ENCODE measurements at regions not wholly inside any gene's neighbourhood (a gene's known extent, or its start where the extent isn't known, plus 50 kb on each side); places are given as distances from the start of the nearest gene placed in this dataset.

DNA sequence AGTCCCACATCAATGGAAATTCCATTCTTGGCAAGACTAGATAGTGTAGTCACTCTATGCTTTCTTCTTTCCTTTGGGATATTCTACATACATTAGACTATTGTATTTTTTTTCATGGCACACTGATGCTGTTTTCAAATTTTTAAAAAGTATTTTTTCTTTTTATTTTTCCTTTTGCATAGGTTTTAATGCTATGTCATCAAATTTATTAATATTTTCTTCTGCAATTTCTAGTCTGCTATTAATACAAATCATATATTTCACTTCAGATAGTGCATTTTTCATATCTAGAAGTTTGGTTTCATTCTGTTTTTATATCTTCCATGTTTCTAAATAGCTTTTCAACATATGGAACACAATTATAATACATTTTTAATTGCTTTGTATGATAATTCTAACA, 2050.1 kb upstream of the PRR20A start:
- H3K4me3 ChIP-seq, result no peak overlapping the region
- TF ChIP-seq POLR2AphosphoS5 (IDR thresholded peaks at IDR 0.05), result no peak
- TF ChIP-seq POLR2A (IDR thresholded peaks at IDR 0.05), result no peak
- no peak for TF ChIP-seq EP300 (IDR thresholded peaks at IDR 0.05)
- TF ChIP-seq, protein P1, sequence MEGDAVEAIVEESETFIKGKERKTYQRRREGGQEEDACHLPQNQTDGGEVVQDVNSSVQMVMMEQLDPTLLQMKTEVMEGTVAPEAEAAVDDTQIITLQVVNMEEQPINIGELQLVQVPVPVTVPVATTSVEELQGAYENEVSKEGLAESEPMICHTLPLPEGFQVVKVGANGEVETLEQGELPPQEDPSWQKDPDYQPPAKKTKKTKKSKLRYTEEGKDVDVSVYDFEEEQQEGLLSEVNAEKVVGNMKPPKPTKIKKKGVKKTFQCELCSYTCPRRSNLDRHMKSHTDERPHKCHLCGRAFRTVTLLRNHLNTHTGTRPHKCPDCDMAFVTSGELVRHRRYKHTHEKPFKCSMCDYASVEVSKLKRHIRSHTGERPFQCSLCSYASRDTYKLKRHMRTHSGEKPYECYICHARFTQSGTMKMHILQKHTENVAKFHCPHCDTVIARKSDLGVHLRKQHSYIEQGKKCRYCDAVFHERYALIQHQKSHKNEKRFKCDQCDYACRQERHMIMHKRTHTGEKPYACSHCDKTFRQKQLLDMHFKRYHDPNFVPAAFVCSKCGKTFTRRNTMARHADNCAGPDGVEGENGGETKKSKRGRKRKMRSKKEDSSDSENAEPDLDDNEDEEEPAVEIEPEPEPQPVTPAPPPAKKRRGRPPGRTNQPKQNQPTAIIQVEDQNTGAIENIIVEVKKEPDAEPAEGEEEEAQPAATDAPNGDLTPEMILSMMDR (IDR thresholded peaks at IDR 0.05), result no peak
- no peaks in the 10 kb centered on the region for H3K27me3 ChIP-seq
- H3K4me1 ChIP-seq, result no peaks in the 10 kb centered on the region
- no peaks in the 10 kb centered on the region for H3K36me3 ChIP-seq
- no peak overlapping the region for H3K27ac ChIP-seq
- no peaks in the 10 kb centered on the region for H3K9me3 ChIP-seq
- no peak for DNase-seq (ENCODE audit: low spot score in 2 of 2)

DNA sequence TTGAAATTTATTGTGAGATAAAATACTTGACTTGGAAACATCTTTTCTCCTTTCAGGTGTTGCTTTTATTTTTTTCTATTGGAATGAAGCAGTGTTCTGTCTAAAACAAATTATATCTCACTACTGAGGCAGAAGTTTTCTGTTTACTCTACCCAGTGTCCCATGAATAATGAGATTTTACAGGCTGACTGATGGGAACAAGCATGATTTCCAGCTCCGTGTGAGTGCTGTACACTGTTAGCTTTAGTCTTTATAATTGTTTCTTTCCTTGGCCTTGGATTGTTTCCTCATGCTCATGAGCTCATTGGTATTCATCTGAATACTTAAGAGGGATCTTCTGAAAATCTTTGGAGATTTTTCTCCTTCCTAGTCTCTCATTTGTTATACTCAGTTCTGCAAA, 2049.5 kb upstream of the PRR20A start:
- H3K4me1 ChIP-seq, result no peaks in the 10 kb centered on the region
- H3K4me3 ChIP-seq, result no peak overlapping the region
- H3K9me3 ChIP-seq, result no peaks in the 10 kb centered on the region
- H3K27ac ChIP-seq, result no peak overlapping the region
- H3K36me3 ChIP-seq, result no peaks in the 10 kb centered on the region
- DNase-seq (ENCODE audit: low spot score in 2 of 2), result no peak
- no peak for TF ChIP-seq POLR2A (IDR thresholded peaks at IDR 0.05)
- no peak for TF ChIP-seq EP300 (IDR thresholded peaks at IDR 0.05)
- TF ChIP-seq, protein P1 (IDR thresholded peaks at IDR 0.05), result no peak
- TF ChIP-seq POLR2AphosphoS5 (IDR thresholded peaks at IDR 0.05), result no peak
- H3K27me3 ChIP-seq, result no peaks in the 10 kb centered on the region
- WGBS, result 73% methylated on average over 1 of the region's 1 CpG

DNA sequence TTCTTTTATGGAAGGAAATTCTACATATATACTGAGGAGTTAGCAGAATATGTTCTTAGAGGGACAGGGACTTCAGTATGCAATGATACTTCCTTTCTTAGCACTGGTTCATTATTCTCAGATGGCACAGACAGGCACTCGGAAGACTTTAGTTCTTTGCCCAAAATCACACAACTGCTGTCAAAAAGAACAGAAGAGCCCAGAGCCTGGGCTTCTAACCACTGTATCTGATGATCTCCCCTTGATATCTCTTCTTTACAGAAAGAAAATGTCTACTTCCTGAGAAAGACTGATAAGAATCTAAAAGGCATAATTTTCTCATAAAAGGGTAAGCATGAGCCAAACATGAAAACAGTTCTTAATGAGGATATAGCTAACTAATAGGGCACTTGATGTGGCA, 2034.2 kb upstream of the PRR20A start:
- TF ChIP-seq POLR2AphosphoS5 (IDR thresholded peaks at IDR 0.05), result no peak
- no peak for TF ChIP-seq EP300 (IDR thresholded peaks at IDR 0.05)
- TF ChIP-seq POLR2A (IDR thresholded peaks at IDR 0.05), result no peak
- TF ChIP-seq, protein P1 (IDR thresholded peaks at IDR 0.05), result no peak
- Histone ChIP-seq H3K36me3 (no peaks in the 10 kb centered on the region), H3K27me3 (no peaks in the 10 kb centered on the region), H3K4me1 (no peaks in the 10 kb centered on the region), H3K27ac (no peak overlapping the region), H3K9me3 (no peaks in the 10 kb centered on the region), H3K4me3 (no peak overlapping the region)
- WGBS, result 38% methylated on average over 1 of the region's 1 CpG
- DNase-seq (ENCODE audit: low spot score in 2 of 2), result no peak

DNA sequence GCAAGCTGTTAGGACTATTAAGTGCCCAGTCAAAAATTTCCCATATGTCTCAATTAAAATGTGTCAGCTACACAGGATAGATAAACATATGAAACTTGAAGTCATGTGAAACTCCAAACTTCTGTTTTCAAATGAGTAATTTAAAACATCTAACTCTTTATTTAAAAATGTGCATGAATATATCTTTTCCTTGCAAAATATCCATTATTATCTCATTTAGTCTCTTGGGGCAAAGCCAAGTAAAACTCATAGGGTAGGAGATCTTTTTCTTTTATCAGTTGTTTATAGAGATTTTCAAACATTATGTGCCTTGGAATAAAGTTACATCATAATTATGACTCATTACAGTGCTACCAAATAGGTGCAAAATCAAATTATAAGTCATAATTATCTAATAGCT, 2020.1 kb upstream of the PRR20A start:
- H3K27ac ChIP-seq, result no peak overlapping the region
- no peak for DNase-seq (ENCODE audit: low spot score in 2 of 2)
- H3K27me3 ChIP-seq, result no peaks in the 10 kb centered on the region
- TF ChIP-seq, protein P1 (IDR thresholded peaks at IDR 0.05), result no peak
- TF ChIP-seq EP300 (IDR thresholded peaks at IDR 0.05) (no peak), POLR2AphosphoS5 (IDR thresholded peaks at IDR 0.05) (no peak), POLR2A (IDR thresholded peaks at IDR 0.05) (no peak)
- H3K4me1 ChIP-seq, result no peaks in the 10 kb centered on the region
- no peak overlapping the region for H3K4me3 ChIP-seq
- no peaks in the 10 kb centered on the region for H3K36me3 ChIP-seq
- H3K9me3 ChIP-seq, result no peaks in the 10 kb centered on the region

DNA sequence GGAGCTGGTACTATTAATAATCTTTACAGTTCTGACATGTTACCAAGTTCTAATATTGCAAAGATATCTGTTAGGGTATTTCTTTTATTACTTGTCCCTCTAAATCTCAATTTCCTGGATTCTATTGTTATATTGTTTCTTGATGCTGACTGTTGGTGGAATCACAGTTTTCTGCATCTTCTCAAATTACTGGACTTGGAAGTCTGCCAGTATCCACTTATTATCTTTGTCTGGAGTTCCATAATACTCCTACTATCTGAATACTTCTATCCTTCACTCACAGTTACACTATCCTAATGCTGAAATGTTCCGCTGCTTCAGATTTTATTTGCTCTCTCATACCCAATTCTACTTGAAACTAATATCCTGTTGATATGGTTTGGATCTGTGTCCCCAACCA, 1985.7 kb upstream of the PRR20A start:
- Histone ChIP-seq H3K9me3 (peaks cover 6% of the 10 kb centered on the region), H3K4me1 (no peaks in the 10 kb centered on the region), H3K27ac (no peak overlapping the region), H3K27me3 (no peaks in the 10 kb centered on the region), H3K36me3 (no peaks in the 10 kb centered on the region), H3K4me3 (no peak overlapping the region)
- TF ChIP-seq, protein P1 (IDR thresholded peaks at IDR 0.05), result no peak
- TF ChIP-seq POLR2A (IDR thresholded peaks at IDR 0.05) (no peak), EP300 (IDR thresholded peaks at IDR 0.05) (no peak), POLR2AphosphoS5 (IDR thresholded peaks at IDR 0.05) (no peak)
- no peak for DNase-seq (ENCODE audit: low spot score in 2 of 2)
- 88% methylated on average over 1 of the region's 1 CpG for WGBS

All from suprapubic skin (tissue), 4 donors.